Mesenchymal stem cell (in vitro differentiated cells and primary cell): ENCODE measurements at regions not wholly inside any gene's neighbourhood (a gene's known extent, or its start where the extent isn't known, plus 50 kb on each side); places are given as distances from the start of the nearest gene placed in this dataset.

ENCODE experiments used
- DNase-seq: peaks from one replicate; pipeline ENCODE4 v3.0.0-alpha.2; 2013
- H2AFZ ChIP-seq: one replicate; pipeline ENCODE4 v1.6.1; 2013; ENCODE audit warnings: low read depth, mild to moderate bottlenecking, control low read depth, inconsistent platforms, low read length, moderate library complexity
- H2AK5ac ChIP-seq: 2 replicates; pipeline ENCODE4 v1.6.1; 2013; ENCODE audit warnings: low read length, moderate library complexity, mild to moderate bottlenecking, inconsistent platforms; ENCODE audit not compliant: severe bottlenecking
- H2BK120ac ChIP-seq: one replicate; pipeline ENCODE4 v1.6.1; 2013; ENCODE audit warnings: low read depth, mild to moderate bottlenecking, inconsistent platforms, low read length, moderate library complexity
- H2BK12ac ChIP-seq, 2 experiments: one replicate each; pipeline ENCODE4 v1.6.1; 2013; ENCODE audit warnings: inconsistent platforms in 2 of 2, low read length in 2 of 2, mild to moderate bottlenecking in 2 of 2, moderate library complexity in 2 of 2, control low read depth in 1 of 2
- H2BK15ac ChIP-seq: one replicate; pipeline ENCODE4 v1.6.1; 2013; ENCODE audit warnings: mild to moderate bottlenecking, low read depth, inconsistent platforms; ENCODE audit not compliant: poor library complexity, severe bottlenecking
- H2BK5ac ChIP-seq: 2 replicates; pipeline ENCODE4 v1.6.1; 2013; ENCODE audit warnings: low read depth, mild to moderate bottlenecking, low read length, control low read depth, inconsistent platforms; ENCODE audit not compliant: poor library complexity, severe bottlenecking
- H3K14ac ChIP-seq, 2 experiments: one replicate each; pipeline ENCODE4 v1.6.1; 2013; ENCODE audit warnings: inconsistent platforms in 2 of 2, low read length in 2 of 2, control low read depth in 1 of 2, mild to moderate bottlenecking in 1 of 2, moderate library complexity in 1 of 2
- H3K18ac ChIP-seq, 2 experiments: one replicate each; pipeline ENCODE4 v1.6.1; 2013; ENCODE audit warnings: inconsistent platforms in 2 of 2, low read length in 2 of 2, control low read depth in 1 of 2, low read depth in 1 of 2, mild to moderate bottlenecking in 1 of 2
- H3K23ac ChIP-seq, 2 experiments: one replicate each; pipeline ENCODE4 v1.6.1; 2013; ENCODE audit warnings: inconsistent platforms in 2 of 2, low read length in 2 of 2, mild to moderate bottlenecking in 2 of 2, moderate library complexity in 2 of 2, control low read depth in 1 of 2
- H3K27ac ChIP-seq: 2 replicates; pipeline ENCODE4 v1.5.1; 2013; ENCODE audit warnings: mild to moderate bottlenecking, moderate library complexity, low read length, control low read depth, inconsistent platforms; ENCODE audit not compliant: poor library complexity, severe bottlenecking
- H3K27me3 ChIP-seq, 2 experiments: 2 replicates each; pipeline versions ENCODE4 v1.6.1 to v1.7.0; 2013; ENCODE audit warnings: low read length in 2 of 2, mild to moderate bottlenecking in 2 of 2, moderate library complexity in 2 of 2, control low read depth in 1 of 2, inconsistent platforms in 1 of 2; ENCODE audit not compliant: control insufficient read depth in 1 of 2, insufficient read depth in 1 of 2
- H3K36me3 ChIP-seq, 2 experiments: 2 replicates each; pipeline versions ENCODE4 v1.6.1 to v1.7.0; 2013; ENCODE audit warnings: low read length in 2 of 2, control low read depth in 1 of 2, inconsistent platforms in 1 of 2, low read depth in 1 of 2, mild to moderate bottlenecking in 1 of 2; ENCODE audit not compliant: insufficient read depth in 2 of 2, control insufficient read depth in 1 of 2
- H3K4ac ChIP-seq, 2 experiments: one replicate each; pipeline ENCODE4 v1.6.1; 2013; ENCODE audit warnings: inconsistent platforms in 2 of 2, low read length in 2 of 2, mild to moderate bottlenecking in 2 of 2, moderate library complexity in 2 of 2, control low read depth in 1 of 2, low read depth in 1 of 2
- H3K4me1 ChIP-seq: 2 replicates; pipeline ENCODE4 v1.6.1; 2013; ENCODE audit warnings: low read depth, low read length, control low read depth; ENCODE audit not compliant: control insufficient read depth, insufficient read depth
- H3K4me2 ChIP-seq: 2 replicates; pipeline ENCODE4 v1.6.1; 2013; ENCODE audit warnings: low read length, mild to moderate bottlenecking, inconsistent platforms; ENCODE audit not compliant: poor library complexity, severe bottlenecking
- H3K4me3 ChIP-seq, 2 experiments: 2 replicates each; pipeline versions ENCODE4 v1.5.1 to v1.7.0; 2013; ENCODE audit warnings: low read length in 2 of 2, mild to moderate bottlenecking in 2 of 2, control low read depth in 1 of 2, low read depth in 1 of 2; ENCODE audit not compliant: insufficient read depth in 1 of 2
- H3K79me1 ChIP-seq: replicated peaks from 2 replicates; pipeline ENCODE4 v1.6.1; 2013; ENCODE audit warnings: mild to moderate bottlenecking, control low read depth, low read length, inconsistent platforms; ENCODE audit not compliant: poor library complexity, severe bottlenecking
- H3K9ac ChIP-seq: 2 replicates; pipeline ENCODE4 v1.7.0; 2013; ENCODE audit warnings: mild to moderate bottlenecking, low read length, moderate library complexity
- H3K9me3 ChIP-seq: 2 replicates; pipeline ENCODE4 v1.7.0; 2013; ENCODE audit warnings: mild to moderate bottlenecking, low read length; ENCODE audit not compliant: control insufficient read depth
- H4K8ac ChIP-seq: one replicate; pipeline ENCODE4 v1.6.1; 2013; ENCODE audit warnings: inconsistent platforms, mild to moderate bottlenecking, low read length, moderate library complexity
- H4K91ac ChIP-seq: one replicate; pipeline ENCODE4 v1.6.1; 2013; ENCODE audit warnings: mild to moderate bottlenecking, low read length, inconsistent platforms
- WGBS: methylation state at CpG from one replicate; pipeline ENCODE4 v1.1.7; 2013; ENCODE audit warnings: mixed read lengths; 5-methylcytosine and 5-hydroxymethylcytosine counted together

GRCh38 chr2:139609109-139609508 is 828.9 kb upstream of the NXPH2 start:
- Histone ChIP-seq H3K18ac (no peak overlapping the region), H2BK12ac (no peak overlapping the region), H3K4me1 (no peaks in the 10 kb centered on the region), H3K9ac (no peak overlapping the region), H3K9me3 (peaks cover 12% of the 10 kb centered on the region), H2BK5ac (no peak overlapping the region), H3K27ac (no peak overlapping the region), H3K23ac (no peak overlapping the region), H3K4me3 (no peak overlapping the region), H3K27me3 (no peaks in the 10 kb centered on the region), H3K79me1 (no peaks in the 10 kb centered on the region), H4K8ac (no peak overlapping the region), H2BK120ac (no peak overlapping the region), H2AK5ac (no peak overlapping the region), H3K4me2 (no peak overlapping the region), H4K91ac (no peak overlapping the region), H3K14ac (no peak overlapping the region), H3K4ac (no peak overlapping the region), H3K36me3 (no peaks in the 10 kb centered on the region), H2BK15ac (no peak overlapping the region), H2AFZ (no peak overlapping the region)
- WGBS, result 79% methylated on average over 1 of the region's 3 CpGs
- no peak for DNase-seq

- Histone ChIP-seq H4K91ac (no peak overlapping the region), H2BK12ac (no peak overlapping the region), H3K9ac (no peak overlapping the region), H2BK15ac (no peak overlapping the region), H3K4me3 (no peak overlapping the region), H2BK120ac (no peak overlapping the region), H2AK5ac (no peak overlapping the region), H3K23ac (no peak overlapping the region), H3K4me1 (no peaks in the 10 kb centered on the region), H2AFZ (no peak overlapping the region), H3K9me3 (peaks cover 12% of the 10 kb centered on the region), H3K4me2 (no peak overlapping the region), H3K14ac (no peak overlapping the region), H3K27ac (no peak overlapping the region), H3K4ac (no peak overlapping the region), H3K18ac (no peak overlapping the region), H4K8ac (no peak overlapping the region), H3K27me3 (no peaks in the 10 kb centered on the region), H2BK5ac (no peak overlapping the region), H3K36me3 (no peaks in the 10 kb centered on the region), H3K79me1 (no peaks in the 10 kb centered on the region)
- DNase-seq, result no peak
- WGBS, result 100% methylated on average over 1 of the region's 2 CpGs
Observed at GRCh38 chr2:139605668-139606067, 825.5 kb upstream of the NXPH2 start.

- Histone ChIP-seq H3K9me3 (peaks cover 6% of the 10 kb centered on the region), H3K4me1 (no peaks in the 10 kb centered on the region), H4K8ac (no peak overlapping the region), H3K4me2 (no peak overlapping the region), H2AFZ (no peak overlapping the region), H3K4ac (no peak overlapping the region), H3K79me1 (no peaks in the 10 kb centered on the region), H3K9ac (no peak overlapping the region), H3K23ac (no peak overlapping the region), H3K18ac (no peak overlapping the region), H4K91ac (no peak overlapping the region), H2BK15ac (no peak overlapping the region), H3K36me3 (no peaks in the 10 kb centered on the region), H3K4me3 (no peak overlapping the region), H2BK12ac (no peak overlapping the region), H3K27me3 (no peaks in the 10 kb centered on the region), H3K27ac (no peak overlapping the region), H2BK5ac (no peak overlapping the region), H2AK5ac (no peak overlapping the region), H2BK120ac (no peak overlapping the region), H3K14ac (no peak overlapping the region)
- 76% methylated on average over 2 of the region's 2 CpGs for WGBS
- no peak for DNase-seq
Observed at GRCh38 chr2:139600166-139600565, 820.0 kb upstream of the NXPH2 start.

GRCh38 chr2:139585101-139585500 is 804.9 kb upstream of the NXPH2 start:
- no peak overlapping the region for H2BK5ac ChIP-seq
- no peak overlapping the region for H3K4me2 ChIP-seq
- no peaks in the 10 kb centered on the region for H3K4me1 ChIP-seq
- no peak overlapping the region for H2BK12ac ChIP-seq
- no peaks in the 10 kb centered on the region for H3K27me3 ChIP-seq
- H3K14ac ChIP-seq, result no peak overlapping the region
- H2AK5ac ChIP-seq, result no peak overlapping the region
- no peak overlapping the region for H2BK120ac ChIP-seq
- no CpG with 5 or more reads among the region's 1 CpG for WGBS
- H3K23ac ChIP-seq, result no peak overlapping the region
- H3K9me3 ChIP-seq, result peaks cover 6% of the 10 kb centered on the region
- no peak overlapping the region for H3K4ac ChIP-seq
- H4K91ac ChIP-seq, result no peak overlapping the region
- H3K9ac ChIP-seq, result no peak overlapping the region
- no peak for DNase-seq
- no peak overlapping the region for H4K8ac ChIP-seq
- H3K18ac ChIP-seq, result no peak overlapping the region
- H2BK15ac ChIP-seq, result no peak overlapping the region
- H3K36me3 ChIP-seq, result no peaks in the 10 kb centered on the region
- H3K27ac ChIP-seq, result no peak overlapping the region
- no peaks in the 10 kb centered on the region for H3K79me1 ChIP-seq
- H2AFZ ChIP-seq, result no peak overlapping the region
- no peak overlapping the region for H3K4me3 ChIP-seq
